HUES48 (cell line): ENCODE measurements at regions not wholly inside any gene's neighbourhood (a gene's known extent, or its start where the extent isn't known, plus 50 kb on each side); places are given as distances from the start of the nearest gene placed in this dataset.

Source experiments
- H3K27ac ChIP-seq: one replicate; pipeline ENCODE4 v1.7.0; 2013; ENCODE audit warnings: low read depth, low read length, inconsistent platforms
- H3K27me3 ChIP-seq: 2 replicates; pipeline ENCODE4 v1.6.1; 2013; ENCODE audit warnings: mild to moderate bottlenecking, low read length; ENCODE audit not compliant: control insufficient read depth, insufficient read depth
- H3K36me3 ChIP-seq: 2 replicates; pipeline ENCODE4 v1.6.1; 2013; ENCODE audit warnings: low read length; ENCODE audit not compliant: control insufficient read depth, insufficient read depth
- H3K4me1 ChIP-seq: 2 replicates; pipeline ENCODE4 v1.6.1; 2013; ENCODE audit warnings: mild to moderate bottlenecking, low read length; ENCODE audit not compliant: control insufficient read depth, insufficient read depth
- H3K4me3 ChIP-seq: 2 replicates; pipeline ENCODE4 v1.5.1; 2013; ENCODE audit warnings: mild to moderate bottlenecking, low read depth, low read length
- H3K9ac ChIP-seq: 2 replicates; pipeline ENCODE4 v1.6.1; 2013; ENCODE audit warnings: mild to moderate bottlenecking, low read depth, low read length, moderate library complexity
- H3K9me3 ChIP-seq: 2 replicates; pipeline ENCODE4 v1.6.1; 2013; ENCODE audit warnings: low read length; ENCODE audit not compliant: control insufficient read depth, insufficient read depth

DNA sequence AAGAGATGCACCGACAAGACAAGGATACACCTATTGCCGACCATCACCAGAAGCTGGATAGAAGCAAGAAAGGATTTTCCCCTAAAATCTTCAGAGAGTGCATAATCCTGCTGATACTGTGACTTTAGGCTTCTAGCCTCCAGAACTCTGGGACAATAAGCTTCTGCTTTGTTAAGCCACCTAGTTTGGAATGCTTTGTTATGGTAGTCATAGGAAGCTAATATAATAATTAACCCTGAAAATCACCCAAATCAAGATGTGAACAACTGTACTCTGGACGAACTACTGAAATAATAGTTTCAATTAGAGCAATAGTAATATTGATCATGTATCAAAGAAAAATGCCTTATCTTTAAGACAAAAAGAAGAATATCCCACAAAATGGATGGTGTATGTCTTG is 524.6 kb downstream of the EFNB2 start:
- Histone ChIP-seq H3K27me3 (no peaks in the 10 kb centered on the region), H3K9ac (no peak overlapping the region), H3K9me3 (no peaks in the 10 kb centered on the region), H3K4me3 (no peak overlapping the region), H3K27ac (no peak overlapping the region), H3K4me1 (no peaks in the 10 kb centered on the region), H3K36me3 (no peaks in the 10 kb centered on the region)

DNA sequence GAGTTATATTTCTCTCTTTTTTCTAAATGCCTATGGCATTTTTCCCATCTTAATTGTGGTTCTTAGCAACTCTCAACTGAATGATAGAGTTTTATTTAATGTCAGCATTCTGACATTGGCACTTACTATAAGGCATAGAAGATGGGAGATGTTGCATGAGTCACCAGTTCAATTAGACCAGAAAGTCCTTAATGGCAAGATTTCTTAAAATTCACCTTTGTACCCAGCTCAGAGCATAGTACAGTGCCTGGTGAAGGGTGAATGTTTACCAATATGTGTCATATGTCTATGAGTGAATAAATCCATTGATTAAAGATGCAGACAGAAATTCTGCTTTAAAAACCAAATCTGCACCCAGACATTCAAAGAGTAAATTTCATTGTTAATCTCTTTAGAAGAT is 526.9 kb downstream of the EFNB2 start:
- H3K4me1 ChIP-seq: peaks cover under 1% of the 10 kb centered on the region; the same call in 1 of the 2 replicates
- no peaks in the 10 kb centered on the region for H3K27me3 ChIP-seq
- no peaks in the 10 kb centered on the region for H3K9me3 ChIP-seq
- H3K27ac ChIP-seq: no peak overlapping the region
- no peak overlapping the region for H3K4me3 ChIP-seq
- H3K36me3 ChIP-seq: no peaks in the 10 kb centered on the region
- no peak overlapping the region for H3K9ac ChIP-seq

DNA sequence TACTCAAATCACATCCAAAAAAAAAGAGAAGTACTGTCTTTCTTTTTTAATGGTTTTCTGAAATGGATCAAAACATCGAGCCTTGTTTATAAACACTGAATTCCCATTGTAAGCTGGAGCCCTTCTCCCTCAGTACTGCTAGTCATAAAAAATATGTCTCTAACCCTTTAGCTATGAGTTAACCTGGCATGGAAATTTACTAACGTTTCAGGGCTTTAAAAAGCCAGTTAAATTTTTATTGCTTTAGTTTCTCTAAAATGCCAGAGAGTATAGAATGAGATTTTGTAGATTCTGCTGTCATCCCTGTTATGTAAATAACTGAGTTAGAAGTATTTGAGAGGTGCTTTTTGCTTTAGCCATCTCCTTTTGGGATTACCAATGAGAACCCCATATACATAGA is 528.3 kb downstream of the EFNB2 start:
- Histone ChIP-seq H3K9ac (no peak overlapping the region), H3K4me3 (no peak overlapping the region), H3K27me3 (no peaks in the 10 kb centered on the region), H3K4me1 (peaks cover 4% of the 10 kb centered on the region; the same call in 1 of the 2 replicates), H3K36me3 (no peaks in the 10 kb centered on the region), H3K9me3 (no peaks in the 10 kb centered on the region), H3K27ac (no peak overlapping the region)

DNA sequence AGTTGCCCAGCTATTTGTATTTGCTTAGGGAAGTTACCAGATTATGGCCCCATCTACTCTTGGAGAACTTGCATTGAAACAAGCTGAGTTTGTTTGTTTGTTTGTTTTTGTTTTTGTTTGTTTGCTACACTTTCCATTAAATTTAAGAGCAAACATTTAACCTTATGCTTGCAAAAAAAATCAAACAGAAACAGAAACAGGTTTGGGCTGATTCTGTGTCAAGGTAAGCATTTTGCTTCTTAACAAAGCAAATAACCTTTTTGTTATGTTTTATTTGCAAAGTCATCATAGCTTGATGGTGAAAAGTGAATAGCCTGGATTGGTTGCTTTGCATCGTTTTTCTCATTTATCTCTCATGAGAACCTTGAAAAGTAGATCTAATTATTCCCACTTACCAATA is 531.8 kb downstream of the EFNB2 start:
- Histone ChIP-seq H3K27ac (no peak overlapping the region), H3K4me3 (no peak overlapping the region), H3K36me3 (no peaks in the 10 kb centered on the region), H3K9ac (no peak overlapping the region), H3K9me3 (no peaks in the 10 kb centered on the region), H3K4me1 (peaks cover 4% of the 10 kb centered on the region; the same call in 1 of the 2 replicates), H3K27me3 (no peaks in the 10 kb centered on the region)

DNA sequence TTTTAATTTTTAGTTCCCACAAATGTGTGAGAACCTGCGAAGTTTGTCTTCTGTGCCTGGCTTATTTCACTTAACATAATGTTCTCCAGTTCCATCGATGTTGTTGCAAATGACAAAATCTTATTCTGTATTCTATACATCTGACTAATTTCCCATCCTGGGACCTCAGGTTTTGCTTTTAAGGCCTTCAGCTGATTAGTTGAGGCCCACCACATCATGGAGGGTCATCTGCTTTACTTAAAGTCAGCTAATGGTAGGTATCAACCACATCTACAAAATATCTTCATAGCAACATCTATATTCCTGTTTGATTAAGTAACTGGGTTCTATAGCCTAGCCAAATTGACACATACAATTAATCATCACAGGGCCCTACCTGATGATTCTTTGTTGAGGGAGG is 534.0 kb downstream of the EFNB2 start:
- Histone ChIP-seq H3K4me3 (no peak overlapping the region), H3K36me3 (no peaks in the 10 kb centered on the region), H3K27me3 (no peaks in the 10 kb centered on the region), H3K27ac (no peak overlapping the region), H3K9ac (no peak overlapping the region), H3K4me1 (peaks cover 4% of the 10 kb centered on the region; the same call in 1 of the 2 replicates), H3K9me3 (no peaks in the 10 kb centered on the region)

DNA sequence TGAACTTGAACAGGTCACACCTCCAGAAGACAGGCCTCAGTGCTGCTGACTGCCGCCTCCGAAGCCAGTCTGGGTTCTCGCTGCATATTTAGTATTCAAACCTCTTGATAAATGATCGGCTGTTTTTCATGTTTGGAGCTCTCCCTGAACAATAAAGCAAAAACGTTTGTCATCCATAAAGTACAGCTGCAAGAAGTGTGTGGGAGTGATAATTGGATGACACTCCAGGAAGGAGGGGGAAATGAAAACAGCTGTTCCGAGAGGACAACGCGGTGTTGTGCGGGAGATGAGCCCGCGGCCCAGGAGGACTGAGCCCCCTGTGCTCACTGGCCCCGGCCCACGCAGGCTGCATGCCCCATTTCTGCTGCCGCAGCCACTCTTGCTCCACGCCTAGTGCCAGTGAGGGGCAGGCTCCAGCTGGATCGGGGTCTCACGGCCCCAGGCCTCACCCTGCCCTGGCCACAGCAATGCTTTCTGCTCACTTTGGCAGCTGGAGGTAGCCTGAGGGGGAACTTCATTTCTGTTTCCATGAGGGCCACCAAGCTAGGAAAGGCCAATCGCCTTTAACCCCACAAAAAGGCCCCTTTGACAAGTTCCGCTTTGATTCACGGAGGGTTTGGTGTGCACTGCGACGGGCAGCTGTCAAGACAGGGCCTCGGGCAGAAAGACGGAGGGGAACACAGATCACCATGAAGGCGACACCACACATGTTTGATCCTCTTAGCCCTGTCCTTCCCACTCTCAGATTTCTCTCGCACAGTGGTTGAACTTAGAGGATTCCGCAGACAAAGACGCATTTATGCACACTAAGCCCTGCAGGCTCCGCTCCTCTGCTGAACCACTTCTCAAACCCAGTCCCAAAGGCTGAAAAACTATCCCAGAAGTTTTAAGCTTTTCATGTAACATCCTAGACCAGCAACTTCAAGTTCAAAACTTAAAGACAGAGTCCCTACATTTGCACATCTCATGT is 537.6 kb downstream of the EFNB2 start:
- no peak overlapping the region for H3K9ac ChIP-seq
- no peak overlapping the region for H3K4me3 ChIP-seq

DNA sequence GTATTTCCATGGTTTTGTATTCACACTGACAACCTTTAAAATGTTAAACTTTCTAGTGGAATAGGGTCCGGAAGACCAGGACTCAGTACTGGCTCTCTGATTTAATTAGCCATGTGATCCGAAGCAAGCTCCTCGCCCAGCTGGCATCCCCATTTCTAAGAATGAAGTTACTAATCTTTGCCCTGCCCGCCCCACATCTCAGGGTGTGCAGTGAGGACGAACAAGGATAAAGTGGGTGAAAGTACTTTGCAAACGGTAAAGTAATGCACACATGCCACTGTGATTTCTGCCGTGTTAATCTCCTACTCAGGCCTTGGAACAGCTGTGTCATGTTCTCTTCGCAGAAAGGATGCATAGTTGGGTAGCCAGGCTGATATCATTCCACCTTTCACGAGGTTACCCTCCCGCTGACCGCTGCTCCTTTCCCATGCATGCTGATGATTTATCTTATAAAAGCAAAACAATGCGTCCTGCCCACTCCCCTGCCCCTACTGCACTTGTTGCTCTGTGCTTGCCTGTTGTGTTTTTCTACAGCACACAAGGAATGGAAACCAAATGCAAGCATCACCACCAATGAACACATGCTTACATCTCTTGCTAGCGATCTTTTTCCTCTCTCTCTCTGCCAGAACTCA is 539.0 kb downstream of the EFNB2 start:
- Histone ChIP-seq H3K4me1 (no peaks in the 10 kb centered on the region), H3K9me3 (no peaks in the 10 kb centered on the region), H3K36me3 (no peaks in the 10 kb centered on the region), H3K27ac (no peak overlapping the region), H3K27me3 (no peaks in the 10 kb centered on the region), H3K9ac (no peak overlapping the region), H3K4me3 (no peak overlapping the region)

More for the DNA sequence above, 537.6 kb downstream of the EFNB2 start:
- Histone ChIP-seq H3K4me1 (no peaks in the 10 kb centered on the region), H3K27ac (no peak overlapping the region), H3K27me3 (no peaks in the 10 kb centered on the region), H3K36me3 (no peaks in the 10 kb centered on the region), H3K9me3 (no peaks in the 10 kb centered on the region)

DNA sequence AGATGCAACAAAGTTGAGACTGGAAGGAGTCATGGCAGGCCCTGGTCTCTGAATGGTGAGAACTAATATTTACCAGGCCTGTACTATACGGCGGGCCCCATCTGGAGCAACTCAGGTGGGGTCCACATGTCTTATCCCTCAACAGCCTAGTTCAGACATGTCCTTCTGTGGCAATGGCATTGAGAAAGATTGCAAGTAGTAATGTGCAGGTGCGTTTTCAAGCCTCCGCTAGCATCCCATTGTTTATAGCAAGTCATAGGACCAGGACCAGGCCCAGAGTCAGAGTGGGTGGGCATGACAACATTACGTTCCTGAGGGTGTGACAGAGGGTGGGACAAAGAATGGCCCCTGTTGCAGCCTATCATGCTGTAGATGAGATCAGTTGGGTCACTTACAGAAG is 541.1 kb downstream of the EFNB2 start:
- Histone ChIP-seq H3K9ac (no peak overlapping the region), H3K4me3 (no peak overlapping the region), H3K27ac (no peak overlapping the region), H3K9me3 (no peaks in the 10 kb centered on the region), H3K27me3 (no peaks in the 10 kb centered on the region), H3K36me3 (no peaks in the 10 kb centered on the region), H3K4me1 (no peaks in the 10 kb centered on the region)

DNA sequence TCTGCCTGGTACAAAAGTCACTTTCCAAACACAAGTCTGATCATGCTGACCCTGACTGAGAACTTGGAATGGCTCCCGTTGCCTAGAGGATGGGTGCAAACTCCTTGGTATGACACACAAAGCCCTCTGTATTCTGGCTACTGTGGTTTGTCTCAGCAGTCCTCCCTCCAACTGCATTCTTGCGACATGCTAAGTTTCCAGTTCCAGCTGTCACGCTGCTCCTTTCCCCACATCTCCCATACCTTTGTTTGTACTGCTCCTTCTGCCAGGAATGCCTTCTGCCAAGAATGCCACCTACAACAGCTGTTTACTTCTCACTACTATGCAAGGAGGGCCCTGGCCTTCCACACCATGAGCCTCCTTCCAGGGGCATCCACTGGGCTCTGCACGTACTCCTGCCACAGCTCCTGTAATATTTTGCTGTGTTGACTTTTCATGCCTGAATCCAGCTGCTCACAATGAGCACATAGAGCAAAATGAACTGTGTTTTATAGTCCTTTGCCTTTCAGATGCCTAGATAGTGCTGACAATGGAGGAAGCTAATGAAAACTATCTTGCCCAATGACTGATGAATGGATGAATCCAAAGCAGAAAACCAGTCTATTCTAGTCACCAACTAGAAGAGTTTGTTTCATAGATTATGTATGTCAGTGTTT is 543.7 kb downstream of the EFNB2 start:
- Histone ChIP-seq H3K27ac (no peak overlapping the region), H3K27me3 (no peaks in the 10 kb centered on the region), H3K36me3 (no peaks in the 10 kb centered on the region), H3K9ac (no peak overlapping the region), H3K9me3 (no peaks in the 10 kb centered on the region), H3K4me1 (no peaks in the 10 kb centered on the region), H3K4me3 (no peak overlapping the region)

DNA sequence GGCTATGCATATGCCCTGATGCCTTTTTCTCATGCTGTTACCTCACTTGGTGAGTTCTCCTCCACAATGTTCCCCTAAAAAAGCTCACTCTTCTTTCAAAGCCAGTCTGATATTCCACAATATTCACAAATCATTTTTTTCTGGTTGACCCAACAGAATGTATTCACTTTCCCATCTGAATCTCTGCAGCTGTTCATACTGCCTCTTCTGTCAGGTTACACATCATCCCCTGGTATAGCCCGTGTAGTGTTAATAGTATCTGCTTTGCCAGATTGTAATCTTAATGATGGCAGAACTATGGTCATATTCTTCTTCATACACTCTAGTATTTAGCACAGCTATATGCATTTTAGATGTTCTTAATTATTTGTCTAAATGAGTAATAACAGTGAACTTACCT is 544.3 kb downstream of the EFNB2 start:
- Histone ChIP-seq H3K4me1 (no peaks in the 10 kb centered on the region), H3K4me3 (no peak overlapping the region), H3K27ac (no peak overlapping the region), H3K9me3 (no peaks in the 10 kb centered on the region), H3K9ac (no peak overlapping the region), H3K36me3 (no peaks in the 10 kb centered on the region), H3K27me3 (no peaks in the 10 kb centered on the region)
